HEK293 (cell line): ENCODE measurements at regions not wholly inside any gene's neighbourhood (a gene's known extent, or its start where the extent isn't known, plus 50 kb on each side); places are given as distances from the start of the nearest gene placed in this dataset.

Source experiments
- OVOL3 ChIP-seq: fragments of 450-650 bp; formaldehyde crosslinking; IDR thresholded peaks from 2 replicates; pipeline ENCODE4 v1.5.1; 2016; ENCODE audit warnings: missing biosample characterization, missing genetic modification characterization
- SP3 ChIP-seq: fragments of 450-650 bp; formaldehyde crosslinking; IDR thresholded peaks from 2 replicates; pipeline ENCODE4 v1.5.1; 2016; ENCODE audit warnings: missing biosample characterization, missing genetic modification characterization
- YY1 ChIP-seq: fragments of 450-650 bp; formaldehyde crosslinking; IDR thresholded peaks from 2 replicates; pipeline ENCODE4 v1.5.1; 2018; ENCODE audit warnings: missing biosample characterization, missing genetic modification characterization
- ZNF221 ChIP-seq: fragments of 450-650 bp; formaldehyde crosslinking; IDR thresholded peaks from 2 replicates; pipeline ENCODE4 v1.5.1; 2017; ENCODE audit warnings: missing biosample characterization, missing genetic modification characterization, borderline replicate concordance
- TF ChIP-seq, protein P1 (sequence below): fragments of 450-650 bp; formaldehyde crosslinking; IDR thresholded peaks from 2 replicates; pipeline ENCODE4 v1.5.1; 2016; ENCODE audit warnings: missing biosample characterization, missing genetic modification characterization
- TF ChIP-seq, protein P2 (sequence below): fragments of 450-650 bp; formaldehyde crosslinking; IDR thresholded peaks from 2 replicates; pipeline ENCODE4 v1.5.1; 2016; ENCODE audit warnings: missing biosample characterization, missing genetic modification characterization
- TF ChIP-seq, protein P3 (sequence below): fragments of 450-650 bp; formaldehyde crosslinking; IDR thresholded peaks from 2 replicates; pipeline ENCODE4 v1.5.1; 2016; ENCODE audit warnings: missing biosample characterization, missing genetic modification characterization

DNA sequence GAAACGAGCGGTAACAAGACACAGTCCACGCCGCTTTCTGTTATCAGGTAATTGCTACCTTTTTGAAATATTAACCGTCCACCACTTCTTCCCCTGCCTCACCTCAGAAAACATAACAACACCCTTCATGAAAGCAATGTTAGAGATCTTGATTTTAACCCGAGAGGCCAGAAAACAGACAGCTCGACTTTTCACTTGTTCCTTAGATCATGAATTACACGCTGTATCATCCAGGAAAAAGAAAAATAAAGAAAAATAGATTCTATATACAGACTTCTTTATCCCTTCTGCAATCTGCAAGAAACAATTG is 957.1 kb upstream of the SOX9 start:
- TF ChIP-seq, protein P1, sequence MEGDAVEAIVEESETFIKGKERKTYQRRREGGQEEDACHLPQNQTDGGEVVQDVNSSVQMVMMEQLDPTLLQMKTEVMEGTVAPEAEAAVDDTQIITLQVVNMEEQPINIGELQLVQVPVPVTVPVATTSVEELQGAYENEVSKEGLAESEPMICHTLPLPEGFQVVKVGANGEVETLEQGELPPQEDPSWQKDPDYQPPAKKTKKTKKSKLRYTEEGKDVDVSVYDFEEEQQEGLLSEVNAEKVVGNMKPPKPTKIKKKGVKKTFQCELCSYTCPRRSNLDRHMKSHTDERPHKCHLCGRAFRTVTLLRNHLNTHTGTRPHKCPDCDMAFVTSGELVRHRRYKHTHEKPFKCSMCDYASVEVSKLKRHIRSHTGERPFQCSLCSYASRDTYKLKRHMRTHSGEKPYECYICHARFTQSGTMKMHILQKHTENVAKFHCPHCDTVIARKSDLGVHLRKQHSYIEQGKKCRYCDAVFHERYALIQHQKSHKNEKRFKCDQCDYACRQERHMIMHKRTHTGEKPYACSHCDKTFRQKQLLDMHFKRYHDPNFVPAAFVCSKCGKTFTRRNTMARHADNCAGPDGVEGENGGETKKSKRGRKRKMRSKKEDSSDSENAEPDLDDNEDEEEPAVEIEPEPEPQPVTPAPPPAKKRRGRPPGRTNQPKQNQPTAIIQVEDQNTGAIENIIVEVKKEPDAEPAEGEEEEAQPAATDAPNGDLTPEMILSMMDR (tag by site-specific recombination), result no peak
- TF ChIP-seq, protein P2, sequence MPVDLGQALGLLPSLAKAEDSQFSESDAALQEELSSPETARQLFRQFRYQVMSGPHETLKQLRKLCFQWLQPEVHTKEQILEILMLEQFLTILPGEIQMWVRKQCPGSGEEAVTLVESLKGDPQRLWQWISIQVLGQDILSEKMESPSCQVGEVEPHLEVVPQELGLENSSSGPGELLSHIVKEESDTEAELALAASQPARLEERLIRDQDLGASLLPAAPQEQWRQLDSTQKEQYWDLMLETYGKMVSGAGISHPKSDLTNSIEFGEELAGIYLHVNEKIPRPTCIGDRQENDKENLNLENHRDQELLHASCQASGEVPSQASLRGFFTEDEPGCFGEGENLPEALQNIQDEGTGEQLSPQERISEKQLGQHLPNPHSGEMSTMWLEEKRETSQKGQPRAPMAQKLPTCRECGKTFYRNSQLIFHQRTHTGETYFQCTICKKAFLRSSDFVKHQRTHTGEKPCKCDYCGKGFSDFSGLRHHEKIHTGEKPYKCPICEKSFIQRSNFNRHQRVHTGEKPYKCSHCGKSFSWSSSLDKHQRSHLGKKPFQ (tag by site-specific recombination), result no peak
- no peak for TF ChIP-seq ZNF221 (tag by site-specific recombination)
- TF ChIP-seq, protein P3, sequence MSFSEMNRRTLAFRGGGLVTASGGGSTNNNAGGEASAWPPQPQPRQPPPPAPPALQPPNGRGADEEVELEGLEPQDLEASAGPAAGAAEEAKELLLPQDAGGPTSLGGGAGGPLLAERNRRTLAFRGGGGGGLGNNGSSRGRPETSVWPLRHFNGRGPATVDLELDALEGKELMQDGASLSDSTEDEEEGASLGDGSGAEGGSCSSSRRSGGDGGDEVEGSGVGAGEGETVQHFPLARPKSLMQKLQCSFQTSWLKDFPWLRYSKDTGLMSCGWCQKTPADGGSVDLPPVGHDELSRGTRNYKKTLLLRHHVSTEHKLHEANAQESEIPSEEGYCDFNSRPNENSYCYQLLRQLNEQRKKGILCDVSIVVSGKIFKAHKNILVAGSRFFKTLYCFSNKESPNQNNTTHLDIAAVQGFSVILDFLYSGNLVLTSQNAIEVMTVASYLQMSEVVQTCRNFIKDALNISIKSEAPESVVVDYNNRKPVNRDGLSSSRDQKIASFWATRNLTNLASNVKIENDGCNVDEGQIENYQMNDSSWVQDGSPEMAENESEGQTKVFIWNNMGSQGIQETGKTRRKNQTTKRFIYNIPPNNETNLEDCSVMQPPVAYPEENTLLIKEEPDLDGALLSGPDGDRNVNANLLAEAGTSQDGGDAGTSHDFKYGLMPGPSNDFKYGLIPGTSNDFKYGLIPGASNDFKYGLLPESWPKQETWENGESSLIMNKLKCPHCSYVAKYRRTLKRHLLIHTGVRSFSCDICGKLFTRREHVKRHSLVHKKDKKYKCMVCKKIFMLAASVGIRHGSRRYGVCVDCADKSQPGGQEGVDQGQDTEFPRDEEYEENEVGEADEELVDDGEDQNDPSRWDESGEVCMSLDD (tag by site-specific recombination), result no peak
- TF ChIP-seq SP3 (tag by site-specific recombination), result no peak
- TF ChIP-seq OVOL3 (tag by site-specific recombination), result no peak
- TF ChIP-seq YY1 (tag by site-specific recombination), result no peak
